Astrocyte of the hippocampus (primary cell): ENCODE measurements at regions not wholly inside any gene's neighbourhood (a gene's known extent, or its start where the extent isn't known, plus 50 kb on each side); places are given as distances from the start of the nearest gene placed in this dataset.

ENCODE experiments used
- DNase-seq: peaks from one replicate; pipeline ENCODE4 v3.0.0; 2011; ENCODE audit warnings: low read depth, low spot score

DNA sequence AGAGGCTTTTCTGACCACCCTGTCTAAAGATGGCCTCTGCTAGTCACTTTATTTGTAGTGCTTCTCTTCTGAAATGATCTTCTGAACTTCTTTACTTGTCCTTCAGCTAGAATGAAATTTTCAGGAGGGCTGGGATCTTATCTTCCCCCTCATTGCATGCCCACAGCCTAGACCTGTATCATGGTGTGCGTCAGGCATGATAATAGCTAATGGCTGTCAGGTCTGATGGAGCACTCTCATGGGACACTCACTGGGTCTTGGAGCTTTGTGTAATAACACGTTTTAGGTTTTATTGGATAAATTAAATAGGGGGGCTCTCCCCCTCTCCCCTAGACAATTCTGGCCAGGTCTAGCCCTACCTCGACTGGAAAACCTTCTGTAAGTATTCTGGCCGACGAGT lies 97.1 kb upstream of the NRXN3 start:
- DNase-seq = no peak

DNA sequence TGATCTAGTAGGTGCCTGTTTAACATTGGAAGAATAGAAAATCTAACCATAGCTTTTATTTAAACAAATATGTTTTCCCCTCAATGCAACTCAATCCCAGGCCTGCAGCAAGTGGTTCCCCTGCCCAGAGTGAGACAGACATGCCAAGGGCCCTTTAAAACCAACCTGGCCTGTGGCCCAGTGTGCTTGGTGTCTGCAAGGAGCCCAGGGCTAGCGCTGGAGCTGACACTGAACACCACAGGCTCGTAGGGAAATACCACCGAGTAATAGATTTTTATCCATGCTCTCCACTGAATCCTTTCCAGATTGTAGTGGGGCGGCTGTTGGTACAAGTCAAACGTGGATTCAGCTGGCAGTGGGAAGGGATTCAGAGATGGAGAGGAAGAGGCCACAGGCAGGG lies 95.6 kb upstream of the NRXN3 start:
- DNase-seq = peak; percentile 51

DNA sequence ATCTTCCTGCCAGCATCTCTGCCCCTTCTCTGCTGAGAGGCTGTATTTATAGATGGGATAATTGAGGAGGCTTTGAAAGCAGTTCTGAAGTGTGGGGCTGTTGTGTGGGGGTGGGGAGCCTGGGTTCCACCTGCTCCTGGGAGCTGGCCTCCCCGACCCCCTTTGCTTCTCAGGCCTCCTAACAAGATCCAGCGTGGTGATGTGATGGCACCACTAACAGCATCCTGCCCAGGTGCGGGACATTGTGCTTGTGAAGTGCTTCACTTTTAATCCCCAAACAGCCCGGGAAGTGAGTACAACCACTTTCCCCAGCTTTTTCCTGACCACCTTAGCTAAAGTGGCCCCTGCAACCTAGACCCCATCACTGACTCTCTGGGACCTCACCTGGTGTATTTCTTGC lies 95.1 kb upstream of the NRXN3 start:
- DNase-seq = no peak

DNA sequence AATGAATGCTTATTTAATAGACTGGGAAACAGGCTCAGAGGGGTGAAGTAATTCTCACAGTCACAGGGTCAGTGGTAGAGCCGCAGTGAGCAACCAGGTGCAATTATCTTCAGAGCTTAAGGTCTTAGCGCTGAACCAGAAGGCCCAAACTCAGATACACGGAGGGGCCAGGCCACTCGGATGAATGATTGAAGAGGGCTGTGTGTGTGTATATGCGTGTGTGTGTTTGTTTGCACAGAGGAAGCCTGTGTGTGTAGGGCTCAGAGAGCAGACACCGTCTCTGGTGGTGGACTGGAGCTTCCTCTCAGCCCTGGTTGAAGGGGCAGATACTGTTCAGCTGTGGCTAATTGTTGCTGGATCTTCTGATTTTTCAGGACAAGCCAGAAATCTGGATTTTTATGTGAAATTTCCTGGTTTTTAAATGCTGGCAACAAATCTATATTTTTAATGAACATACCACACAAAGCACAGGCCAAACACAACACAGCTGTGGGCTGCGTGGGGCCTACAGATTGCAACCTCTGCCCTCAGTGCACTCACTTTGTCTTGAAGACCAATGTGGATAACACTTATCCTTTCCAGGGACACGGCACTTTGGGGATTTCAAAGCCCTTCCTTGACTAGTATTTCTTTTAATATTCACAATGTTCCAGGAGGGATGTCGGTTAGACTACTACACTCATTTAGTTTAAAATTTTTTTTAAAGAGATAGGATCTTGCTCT lies 94.5 kb upstream of the NRXN3 start:
- DNase-seq = no peak

DNA sequence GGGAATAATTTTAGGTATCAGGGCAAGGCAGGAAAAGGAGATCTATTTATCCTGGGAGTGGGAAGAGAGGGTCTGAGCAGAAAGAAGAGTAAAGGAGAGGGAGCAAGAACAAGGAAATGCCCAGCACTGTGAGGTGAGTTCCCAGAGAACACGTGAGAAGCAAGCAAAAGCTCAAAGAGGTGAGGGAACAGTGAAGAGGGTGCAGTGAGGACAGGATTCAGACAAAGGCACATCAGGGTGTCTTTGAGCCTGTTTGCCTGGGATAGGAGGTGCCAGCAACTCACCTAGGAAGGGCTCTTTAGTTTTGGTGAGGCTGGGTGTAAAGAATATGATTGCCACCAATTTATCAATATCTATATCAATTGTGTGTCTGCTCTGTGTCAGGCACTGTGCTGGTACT lies 88.9 kb upstream of the NRXN3 start:
- DNase-seq = no peak

DNA sequence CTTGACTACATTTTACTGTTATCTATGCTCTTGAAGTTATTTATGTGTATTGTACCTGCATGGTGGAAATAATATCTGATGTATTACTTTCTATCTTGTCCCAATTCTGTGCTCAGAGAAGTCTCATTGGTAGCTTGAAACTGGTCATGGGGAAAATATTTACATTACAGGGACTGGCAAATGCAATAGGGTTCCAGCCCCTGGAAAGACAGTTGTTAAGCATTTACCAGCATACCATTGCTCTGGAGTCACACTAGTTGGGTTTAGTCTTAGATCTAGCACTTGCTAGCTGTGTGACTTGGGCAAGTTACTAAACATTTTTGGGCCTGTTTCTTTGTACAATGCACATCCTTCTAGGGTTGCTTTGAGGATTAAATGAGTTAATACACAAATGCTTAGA lies 86.3 kb upstream of the NRXN3 start:
- no peak for DNase-seq

DNA sequence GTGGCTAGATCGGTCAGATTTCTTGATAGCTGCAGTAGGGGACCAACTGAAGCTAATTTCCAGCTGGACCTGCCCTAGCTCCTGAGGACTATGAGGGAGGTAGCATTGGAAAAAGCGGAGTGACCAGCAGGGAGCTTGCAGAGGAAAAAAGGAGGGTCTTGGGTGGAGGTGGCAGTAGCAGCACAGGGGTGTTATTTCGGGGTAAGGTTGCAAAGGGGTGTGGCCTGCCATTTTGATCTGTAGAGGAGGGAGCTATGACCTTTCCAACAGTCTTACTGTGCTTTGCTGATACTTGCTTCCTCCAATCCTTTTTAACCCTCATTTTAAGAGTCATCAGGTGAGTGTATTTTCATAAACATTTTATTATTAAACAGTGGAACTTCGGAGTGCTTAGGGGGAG lies 83.8 kb upstream of the NRXN3 start:
- no peak for DNase-seq

DNA sequence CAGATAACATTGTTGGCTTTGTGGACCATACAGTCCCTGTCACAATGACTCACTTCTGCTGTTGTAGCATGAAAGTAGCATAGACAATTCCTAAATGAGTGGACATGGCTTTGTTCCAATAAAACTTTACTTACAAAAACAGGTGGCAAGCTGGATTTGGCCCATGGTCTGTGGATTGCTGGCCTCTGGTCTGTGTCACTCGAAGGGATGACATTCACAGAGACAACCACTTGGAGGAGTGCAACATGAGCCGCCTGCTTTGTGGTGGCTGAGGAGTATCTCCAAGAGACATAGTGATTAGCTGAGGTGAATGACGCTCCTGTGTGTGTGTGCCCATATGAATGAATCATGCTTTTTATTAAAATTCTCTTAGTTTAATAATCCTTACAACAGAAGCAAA lies 81.3 kb upstream of the NRXN3 start:
- DNase-seq = no peak

DNA sequence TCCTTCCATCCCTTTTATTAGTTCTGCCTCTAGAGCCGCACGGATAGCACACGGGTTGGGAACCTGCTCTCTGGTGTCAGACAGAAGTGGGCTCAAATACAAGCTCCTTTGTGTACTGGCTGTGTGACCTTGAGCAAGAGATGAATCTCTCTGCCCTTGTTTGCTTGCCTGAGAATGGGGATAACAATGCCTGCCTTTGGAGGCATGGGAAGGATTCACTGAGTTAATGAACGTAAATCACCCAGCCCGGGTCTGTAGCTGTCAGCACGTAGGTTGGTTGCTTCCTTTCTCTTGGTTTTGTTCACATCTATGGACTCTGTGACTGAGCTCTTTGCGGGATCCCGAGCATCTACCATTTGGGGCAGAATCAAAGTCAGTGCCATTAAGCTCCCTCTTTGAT lies 79.3 kb upstream of the NRXN3 start:
- DNase-seq = no peak

DNA sequence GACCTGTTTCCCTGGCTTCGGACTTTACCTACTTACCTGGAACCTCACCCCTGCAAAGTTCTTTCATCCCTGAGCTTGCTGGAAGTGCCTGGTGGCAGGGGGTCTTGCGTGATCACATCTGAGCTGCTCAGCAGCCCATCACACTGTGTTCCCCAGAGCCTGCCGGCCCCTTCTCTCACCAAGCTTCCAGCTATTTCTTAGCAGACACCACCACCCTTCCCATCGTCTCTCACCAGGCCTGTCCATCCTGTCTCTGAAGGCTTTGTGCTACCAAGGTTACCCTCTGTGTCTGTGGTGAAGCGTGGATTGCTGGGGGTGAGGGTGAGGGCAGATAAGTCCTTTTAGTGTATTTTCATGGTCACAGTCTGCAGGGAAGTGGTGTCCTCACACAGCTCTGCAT lies 78.8 kb upstream of the NRXN3 start:
- no peak for DNase-seq

DNA sequence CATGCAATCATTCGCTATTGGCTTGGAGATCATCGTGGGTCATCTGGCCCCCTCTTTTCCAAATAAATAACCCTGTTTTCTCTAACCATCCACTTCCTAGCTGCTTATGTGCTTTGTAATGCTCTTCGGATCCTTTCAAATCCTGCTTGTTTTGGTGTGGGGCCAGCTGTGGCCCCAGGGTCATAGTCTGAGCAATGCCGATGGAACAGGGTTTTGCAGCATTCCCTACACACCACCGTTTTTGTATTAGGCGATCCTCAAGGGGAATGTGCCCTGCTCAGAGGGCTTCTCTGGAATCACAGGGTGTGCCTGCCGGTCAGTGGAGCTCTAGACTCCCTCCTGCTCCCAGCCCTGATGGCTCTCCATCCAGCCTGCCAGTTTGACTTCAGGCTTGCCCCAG lies 78.1 kb upstream of the NRXN3 start:
- DNase-seq = no peak

DNA sequence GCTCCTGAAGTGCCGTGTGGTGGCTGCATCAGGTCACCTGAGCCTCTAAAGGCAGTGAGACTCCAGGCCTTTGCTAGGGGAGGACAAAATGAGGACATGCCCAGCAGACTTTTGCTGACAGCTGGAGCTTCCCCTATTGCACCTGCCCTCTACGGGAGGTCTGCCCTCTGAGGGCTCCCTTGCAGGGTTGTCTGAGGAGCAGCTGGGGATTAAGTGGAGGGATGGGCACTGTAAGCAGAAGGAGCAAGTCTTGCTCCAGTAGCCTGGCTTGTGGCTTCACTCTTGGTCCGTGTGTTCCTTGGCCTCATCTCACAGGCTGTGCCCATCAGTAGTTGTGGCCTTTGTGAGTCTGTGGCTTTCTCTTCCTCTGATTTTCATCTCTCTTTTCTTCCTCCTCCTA lies 66.9 kb upstream of the NRXN3 start:
- DNase-seq = no peak

DNA sequence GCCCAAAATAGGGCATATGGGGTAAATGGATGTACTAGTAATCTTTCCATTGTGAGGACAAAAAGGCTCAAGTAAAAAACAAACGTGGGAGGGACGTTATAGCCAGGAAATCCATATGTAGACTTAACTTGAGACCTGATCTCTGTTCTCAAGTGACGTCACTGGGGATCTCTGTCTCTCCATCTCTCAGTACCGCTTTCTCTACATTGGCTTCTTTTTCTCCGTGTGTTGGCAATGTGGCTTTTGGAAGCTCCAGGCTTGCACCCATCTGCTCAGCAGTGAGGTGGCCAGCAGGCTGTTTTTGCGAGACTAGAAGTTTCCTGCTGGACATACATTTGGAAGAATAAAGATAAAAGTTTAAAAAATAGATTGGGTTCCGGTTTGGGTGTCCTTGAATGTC lies 66.0 kb upstream of the NRXN3 start:
- DNase-seq = no peak

DNA sequence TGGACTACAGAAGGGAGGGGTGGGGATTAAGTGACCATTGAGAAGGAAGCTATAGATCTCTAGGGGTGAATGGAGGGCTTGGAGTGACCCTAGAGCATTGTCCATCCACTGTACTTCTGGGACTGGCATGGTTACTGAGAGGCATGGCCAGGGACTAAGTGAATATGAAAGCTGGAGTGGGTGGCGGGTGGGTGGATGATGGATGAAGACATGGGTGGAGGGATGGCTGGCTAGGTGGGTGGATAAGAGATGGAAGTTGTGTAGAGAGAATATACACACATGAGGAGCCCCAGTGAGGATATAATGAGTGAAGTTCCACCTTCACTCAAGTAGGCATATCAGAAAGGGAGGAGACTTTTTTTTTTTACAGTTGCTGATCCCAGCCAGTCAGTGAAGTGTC lies 65.5 kb upstream of the NRXN3 start:
- DNase-seq = no peak

DNA sequence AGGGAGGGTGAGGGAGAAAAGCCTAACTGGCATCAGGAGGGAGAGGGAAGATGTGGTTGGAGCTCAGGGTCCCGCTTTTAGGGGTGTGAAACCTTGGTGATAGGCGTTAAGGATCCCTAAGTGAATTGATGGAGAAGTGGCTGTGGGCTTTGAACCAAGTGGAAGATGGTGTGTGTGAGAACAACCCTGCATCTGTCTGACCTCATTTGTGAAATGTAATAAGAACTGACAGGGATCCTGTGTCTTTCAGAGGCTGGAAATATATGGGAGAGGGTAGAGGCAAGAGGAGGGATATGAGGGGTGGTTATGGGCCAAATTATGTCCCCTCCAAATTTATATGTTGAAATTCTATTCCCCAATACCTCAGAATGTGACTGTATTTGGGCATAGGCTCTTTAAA lies 63.8 kb upstream of the NRXN3 start:
- DNase-seq = no peak

DNA sequence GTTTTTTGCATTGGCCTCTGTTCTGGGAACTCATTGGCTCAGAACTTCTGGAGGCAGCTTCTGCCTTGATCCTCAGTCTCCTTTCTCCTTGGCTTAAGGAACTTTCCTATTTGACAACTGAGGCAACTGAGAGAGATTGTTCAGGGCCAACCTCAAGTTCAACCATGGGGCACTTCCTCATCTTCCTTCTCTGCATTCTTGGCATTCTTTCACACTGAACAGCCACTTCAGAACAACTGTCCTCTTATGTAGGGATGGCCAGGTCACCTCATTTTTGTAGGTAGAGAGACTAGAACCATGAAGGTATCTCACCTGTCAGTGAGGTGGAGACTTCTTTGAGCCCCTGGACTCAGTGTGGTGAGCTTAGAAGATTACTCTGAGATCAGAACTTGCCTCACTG lies 63.0 kb upstream of the NRXN3 start:
- no peak for DNase-seq

DNA sequence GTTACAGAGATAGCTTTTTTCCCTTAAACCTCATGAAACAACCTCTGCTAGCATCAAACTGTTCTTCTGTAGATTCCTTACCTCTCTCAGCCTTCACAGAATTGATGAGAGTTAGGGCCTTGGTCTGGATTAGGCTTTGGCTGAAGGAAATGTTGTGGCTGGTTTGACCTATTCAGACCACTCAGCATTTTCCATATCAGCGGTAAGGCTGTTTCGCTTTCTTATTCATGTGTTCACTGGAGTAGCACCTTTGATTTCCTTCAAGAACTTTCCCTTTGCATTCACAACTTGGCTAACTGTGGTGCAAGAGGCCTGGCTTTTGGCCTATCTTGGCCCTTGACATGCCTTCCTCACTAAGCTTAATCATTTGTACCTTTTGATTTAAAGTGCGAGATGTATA lies 50.7 kb upstream of the NRXN3 start:
- no peak for DNase-seq
